IMR-90 (cell line): ENCODE measurements at regions not wholly inside any gene's neighbourhood (a gene's known extent, or its start where the extent isn't known, plus 50 kb on each side); places are given as distances from the start of the nearest gene placed in this dataset.

Experiments used
- ATAC-seq: fragments of 200-7000 bp; cut with Tn5 transposase; 2 replicates; pipeline ENCODE4 v1.9.1; 2020; ENCODE audit warnings: low read depth, mild to moderate bottlenecking, moderate library complexity
- BruUV-seq: library from RNA; stranded (reverse); fragments of 400-500 nt; replicated peaks from 2 replicates; lab custom pipeline; 2021; lab: Mats Ljungman, UMichigan
- CTCF ChIA-PET: fragments of 300-600 bp; formaldehyde crosslinking; extraction: SDS; loops from one replicate; lab custom pipeline; 2021; ENCODE audit warnings: antibody characterized with exemption; lab: Yijun Ruan, JAX
- POLR2A ChIA-PET: fragments of 300-600 bp; sonication (Branson Sonifier 250); formaldehyde crosslinking; loops from one replicate; lab custom pipeline; 2022; ENCODE audit warnings: antibody characterized with exemption; ENCODE audit not compliant: unreplicated experiment; lab: Charles Lee
- DNase-seq: peaks from one replicate; pipeline ENCODE4 v3.0.0; 2013
- H2AFZ ChIP-seq: replicated peaks from 2 replicates; pipeline ENCODE3; 2013; ENCODE audit warnings: low read length, mild to moderate bottlenecking; ENCODE audit not compliant: poor library complexity
- H2AK5ac ChIP-seq: 2 replicates; pipeline ENCODE4 v1.6.1; 2013; ENCODE audit warnings: low read depth, low read length, inconsistent platforms
- H2AK9ac ChIP-seq: replicated peaks from 2 replicates; pipeline ENCODE3; 2013; ENCODE audit warnings: mild to moderate bottlenecking, low read depth, low read length, moderate library complexity; ENCODE audit not compliant: poor library complexity
- H2BK120ac ChIP-seq: 2 replicates; pipeline ENCODE4 v1.6.1; 2013; ENCODE audit warnings: low read depth, low read length, inconsistent platforms
- H2BK15ac ChIP-seq: 3 replicates; pipeline ENCODE4 v1.6.1; 2013; ENCODE audit warnings: low read depth, low read length, inconsistent platforms
- H2BK20ac ChIP-seq: 2 replicates; pipeline ENCODE4 v1.6.1; 2013; ENCODE audit warnings: low read depth, mild to moderate bottlenecking, inconsistent platforms, low read length, moderate library complexity
- H2BK5ac ChIP-seq: 2 replicates; pipeline ENCODE4 v1.6.1; 2013; ENCODE audit warnings: mild to moderate bottlenecking, low read depth, low read length, inconsistent platforms; ENCODE audit not compliant: poor library complexity, severe bottlenecking
- H3K14ac ChIP-seq: replicated peaks from 2 replicates; pipeline ENCODE4 v1.6.1; 2013; ENCODE audit warnings: low read depth, low read length, inconsistent platforms
- H3K18ac ChIP-seq: 2 replicates; pipeline ENCODE4 v1.6.1; 2013; ENCODE audit warnings: low read depth, low read length, control low read depth
- H3K23ac ChIP-seq: 2 replicates; pipeline ENCODE4 v1.6.1; 2013; ENCODE audit warnings: low read depth, low read length, inconsistent platforms
- H3K27ac ChIP-seq: 2 replicates; pipeline ENCODE4 v1.5.1; 2013; ENCODE audit warnings: mild to moderate bottlenecking, control low read depth, low read length; ENCODE audit not compliant: insufficient read depth
- H3K27me3 ChIP-seq: 2 replicates; pipeline ENCODE4 v1.6.1; 2013; ENCODE audit warnings: low read length; ENCODE audit not compliant: control insufficient read depth, insufficient read depth
- H3K36me3 ChIP-seq: 2 replicates; pipeline ENCODE4 v1.6.1; 2013; ENCODE audit warnings: low read length, mixed read lengths; ENCODE audit not compliant: control insufficient read depth, insufficient read depth
- H3K4ac ChIP-seq: 2 replicates; pipeline ENCODE4 v1.6.1; 2013; ENCODE audit warnings: low read depth, low read length, inconsistent platforms
- H3K4me1 ChIP-seq: 2 replicates; pipeline ENCODE4 v1.6.1; 2013; ENCODE audit warnings: low read length, mixed read lengths; ENCODE audit not compliant: control insufficient read depth, insufficient read depth
- H3K4me2 ChIP-seq: 2 replicates; pipeline ENCODE4 v1.6.1; 2013; ENCODE audit warnings: low read depth, mild to moderate bottlenecking, control low read depth, low read length, moderate library complexity
- H3K4me3 ChIP-seq: 2 replicates; pipeline ENCODE4 v1.5.1; 2013; ENCODE audit warnings: low read depth, mild to moderate bottlenecking, control low read depth, low read length, moderate library complexity; ENCODE audit not compliant: insufficient read depth
- H3K56ac ChIP-seq: 2 replicates; pipeline ENCODE4 v1.6.1; 2013; ENCODE audit warnings: low read length, inconsistent platforms; ENCODE audit not compliant: insufficient read depth; ENCODE audit errors: extremely low read depth
- H3K79me1 ChIP-seq, 2 experiments: 2 replicates each; pipeline ENCODE4 v1.6.1; 2013; ENCODE audit warnings: low read length in 2 of 2, inconsistent platforms in 1 of 2, low read depth in 1 of 2
- H3K9ac ChIP-seq: 2 replicates; pipeline ENCODE4 v1.6.1; 2013; ENCODE audit warnings: low read depth, low read length, control low read depth
- H3K9me1 ChIP-seq: 2 replicates; pipeline ENCODE4 v1.6.1; 2013; ENCODE audit warnings: low read length, inconsistent platforms; ENCODE audit not compliant: insufficient read depth
- H3K9me3 ChIP-seq: 2 replicates; pipeline ENCODE4 v1.6.1; 2013; ENCODE audit warnings: low read length; ENCODE audit not compliant: control insufficient read depth, insufficient read depth
- H4K20me1 ChIP-seq: 2 replicates; pipeline ENCODE4 v1.6.1; 2013; ENCODE audit warnings: low read length, inconsistent platforms; ENCODE audit not compliant: insufficient read depth
- H4K5ac ChIP-seq: 2 replicates; pipeline ENCODE4 v1.6.1; 2013; ENCODE audit warnings: mild to moderate bottlenecking, low read depth, low read length, control low read depth
- H4K8ac ChIP-seq, 2 experiments: 2 replicates each; pipeline ENCODE4 v1.6.1; 2013; ENCODE audit warnings: low read depth in 2 of 2, low read length in 2 of 2, control low read depth in 1 of 2, inconsistent platforms in 1 of 2
- H4K91ac ChIP-seq: 2 replicates; pipeline ENCODE4 v1.6.1; 2013; ENCODE audit warnings: low read depth, low read length, inconsistent platforms; ENCODE audit not compliant: insufficient read depth
- BHLHE40 ChIP-seq: fragments of 150-350 bp; IDR thresholded peaks from 2 replicates; pipeline ENCODE4 v1.6.1; 2016; ENCODE audit warnings: mild to moderate bottlenecking, low read depth, low read length
- ELK1 ChIP-seq: fragments of 150-350 bp; IDR thresholded peaks from 2 replicates; pipeline ENCODE4 v1.6.1; 2016; ENCODE audit warnings: low read depth, mild to moderate bottlenecking, low read length, moderate library complexity, borderline replicate concordance
- SMC3 ChIP-seq: fragments of 150-350 bp; IDR thresholded peaks from 2 replicates; pipeline ENCODE4 v1.6.1; 2016; ENCODE audit warnings: low read depth, mild to moderate bottlenecking, antibody characterized with exemption, low read length, moderate library complexity
- WGBS, 2 experiments: methylation state at CpG; one replicate each; pipeline versions ENCODE4 v1.1.5 to v1.1.7; 2013; ENCODE audit warnings: missing lambda C conversion rate in 2 of 2; ENCODE audit not compliant: insufficient read length in 1 of 2; ENCODE audit errors: extremely low coverage in 2 of 2; 5-methylcytosine and 5-hydroxymethylcytosine counted together
- dilution Hi-C: fragments of 300-500 bp; cut with HindIII; formaldehyde crosslinking; loops from one replicate; pipeline ENCODE4 v1.14.3; 2018; ENCODE audit warnings: low sequenced_read_pairs; ENCODE audit not compliant: unreplicated experiment
- in situ Hi-C: fragments of 300-500 bp; cut with MboI; formaldehyde crosslinking; loops from 3 replicates; pipeline ENCODE4 v1.14.3; 2019; ENCODE audit warnings: low sequenced_read_pairs, inconsistent platforms, mixed read lengths
- intact Hi-C: fragments of 100-400 bp; cut with micrococcal nuclease; formaldehyde crosslinking; loops from 2 replicates; pipeline ENCODE4 v1.10.0; 2022

- no TSS peak for BruUV-seq
- no peak overlapping the region for H3K27ac ChIP-seq
- DNase-seq: no peak
- no peak overlapping the region for H3K4ac ChIP-seq
- no peaks in the 10 kb centered on the region for H3K36me3 ChIP-seq
- H3K14ac ChIP-seq: no peak overlapping the region
- intact Hi-C loops: no loop called here
- H2BK5ac ChIP-seq: no peak overlapping the region
- H2BK120ac ChIP-seq: no peak overlapping the region
- H3K56ac ChIP-seq: no peak overlapping the region
- H2AK5ac ChIP-seq: no peak overlapping the region
- H2BK20ac ChIP-seq: no peak overlapping the region
- ChIA-PET POLR2A (no interaction called here), CTCF (no interaction called here)
- in situ Hi-C loops: no loop called here
- H3K79me1 ChIP-seq: no peaks in the 10 kb centered on the region
- H3K4me3 ChIP-seq: no peak overlapping the region
- dilution Hi-C loops: no loop called here
- H3K4me2 ChIP-seq: no peak overlapping the region
- peaks cover 34% of the 10 kb centered on the region for H3K27me3 ChIP-seq
- TF ChIP-seq ELK1 (no peak), BHLHE40 (no peak), SMC3 (no peak)
- no peak overlapping the region for H4K5ac ChIP-seq
- H2BK15ac ChIP-seq: no peak overlapping the region
- no peak overlapping the region for H3K23ac ChIP-seq
- H3K9ac ChIP-seq: no peak overlapping the region
- H3K4me1 ChIP-seq: no peaks in the 10 kb centered on the region
- H4K20me1 ChIP-seq: no peaks in the 10 kb centered on the region
- no peaks in the 10 kb centered on the region for H3K9me1 ChIP-seq
- no peak overlapping the region for H4K91ac ChIP-seq
- no peak overlapping the region for H3K18ac ChIP-seq
- no peak overlapping the region for H2AK9ac ChIP-seq
- no CpG with 5 or more reads among the region's 10 CpGs for WGBS, 2 experiments
- no peak for ATAC-seq
- peaks cover 6% of the 10 kb centered on the region for H3K9me3 ChIP-seq
- no peak overlapping the region for H4K8ac ChIP-seq
- H2AFZ ChIP-seq: no peak overlapping the region
Measured at GRCh38 chr4:3851881-3852280, 85.7 kb downstream of the ADRA2C start.
